Right lobe of liver (tissue), 6 donors: ENCODE measurements at regions not wholly inside any gene's neighbourhood (a gene's known extent, or its start where the extent isn't known, plus 50 kb on each side); places are given as distances from the start of the nearest gene placed in this dataset.
A peak's percentile ranks its signal among the peaks of the same experiment; 100 is the strongest.

Experiments used
- ATAC-seq, 4 donors: fragments of 200-7000 bp; cut with Tn5 transposase; one replicate each; pipeline ENCODE4 v1.9.1; 2020; ENCODE audit warnings: mild to moderate bottlenecking in 4 of 4, moderate library complexity in 4 of 4
- DNase-seq, 3 donors: peaks; one replicate each; pipeline ENCODE4 v3.0.0-alpha.2; 2020
- H3K27ac ChIP-seq, 3 donors: fragments of 200-600 bp; one replicate each; pipeline ENCODE4 v1.8.0; 2022
- H3K27me3 ChIP-seq, 2 donors: fragments of 200-600 bp; one replicate each; pipeline ENCODE4 v1.8.0; 2022
- H3K36me3 ChIP-seq, 4 donors: fragments of 200-600 bp; sonication (generic) in 1 of 4; one replicate each; pipeline versions ENCODE4 v1.5.1 to v1.8.0; 2017 to 2022; ENCODE audit warnings: control low read depth in 1 of 4
- H3K4me1 ChIP-seq, 4 donors: fragments of 200-600 bp; sonication (generic) in 1 of 4; one replicate each; pipeline versions ENCODE4 v1.5.1 to v1.8.0; 2017 to 2022; ENCODE audit warnings: control low read depth in 1 of 4
- H3K4me3 ChIP-seq, 3 donors: fragments of 200-600 bp; one replicate each; pipeline ENCODE4 v1.8.0; 2022
- H3K9me3 ChIP-seq, 4 donors: fragments of 200-600 bp; sonication (generic) in 1 of 4; one replicate each; pipeline versions ENCODE4 v1.5.1 to v1.8.0; 2017 to 2022; ENCODE audit warnings: control low read depth in 1 of 4
- CTCF ChIP-seq, 4 donors: fragments of 200-600 bp in 3 of 4; fragments of 450-650 bp in 1 of 4; IDR thresholded peaks; one replicate each; pipeline versions ENCODE4 v1.5.1 to v1.8.0; 2016 to 2022; ENCODE audit warnings: antibody characterized with exemption in 4 of 4, mild to moderate bottlenecking in 2 of 4
- POLR2A ChIP-seq: fragments of 450-650 bp; IDR thresholded peaks from one replicate; pipeline ENCODE4 v1.6.1; 2017; ENCODE audit warnings: antibody characterized with exemption, mild to moderate bottlenecking
- WGBS: methylation state at CpG from one replicate; pipeline ENCODE4 v1.1.6; 2018; ENCODE audit warnings: low coverage, low lambda C conversion rate; ENCODE audit not compliant: insufficient coverage; ENCODE audit errors: missing lambda C conversion rate; 5-methylcytosine and 5-hydroxymethylcytosine counted together
- intact Hi-C, 2 donors: fragments of 100-400 bp; cut with DNase I; formaldehyde crosslinking; loops; one replicate each; pipeline versions ENCODE4 v1.11.2 to v1.14.1; 2022
- donor health status: DM: no; HTN: yes; CAD: no.
- donor health status: DM: no; HTN: no; CAD: no.
- donor health status: DM: no; HTN: no; CAD: no.
- donor health status: DM: no; HTN: yes; CAD: no.
- donor health status: DM: no; HTN: yes; CAD: no.

- ATAC-seq: no peak
- no peaks in the 10 kb centered on the region for H3K27me3 ChIP-seq
- WGBS: 66% methylated on average over 8 of the region's 8 CpGs
- H3K4me3 ChIP-seq: no peak overlapping the region
- intact Hi-C loops: no loop called here
- no peaks in the 10 kb centered on the region for H3K4me1 ChIP-seq
- no peaks in the 10 kb centered on the region for H3K9me3 ChIP-seq
- no peak overlapping the region for H3K27ac ChIP-seq
- no peaks in the 10 kb centered on the region for H3K36me3 ChIP-seq
- DNase-seq: no peak
- TF ChIP-seq CTCF (IDR thresholded peaks at IDR 0.05) (no peak), POLR2A (no peak)
Observed at GRCh38 chr21:18493422-18493821, 89.8 kb upstream of the TMPRSS15 start.

- H3K27me3 ChIP-seq: no peaks in the 10 kb centered on the region
- H3K36me3 ChIP-seq: no peaks in the 10 kb centered on the region
- no peak overlapping the region for H3K4me3 ChIP-seq
- ATAC-seq: no peak
- WGBS: 37% methylated on average over 1 of the region's 1 CpG
- no peaks in the 10 kb centered on the region for H3K4me1 ChIP-seq
- TF ChIP-seq CTCF (IDR thresholded peaks at IDR 0.05) (no peak), POLR2A (no peak)
- no peak for DNase-seq
- intact Hi-C loops: no loop called here
- no peak overlapping the region for H3K27ac ChIP-seq
- no peaks in the 10 kb centered on the region for H3K9me3 ChIP-seq
Observed at GRCh38 chr21:18495523-18495922, 91.9 kb upstream of the TMPRSS15 start.

GRCh38 chr21:18498431-18498830, 94.8 kb upstream of the TMPRSS15 start:
- Histone ChIP-seq H3K36me3 (no peaks in the 10 kb centered on the region), H3K9me3 (no peaks in the 10 kb centered on the region), H3K4me3 (no peak overlapping the region), H3K27me3 (no peaks in the 10 kb centered on the region), H3K4me1 (no peaks in the 10 kb centered on the region), H3K27ac (no peak overlapping the region)
- no peak for ATAC-seq
- intact Hi-C loops: no loop called here
- WGBS: 21% methylated on average over 1 of the region's 1 CpG
- no peak for TF ChIP-seq POLR2A
- no peak for TF ChIP-seq CTCF (IDR thresholded peaks at IDR 0.05)
- DNase-seq: no peak

DNA sequence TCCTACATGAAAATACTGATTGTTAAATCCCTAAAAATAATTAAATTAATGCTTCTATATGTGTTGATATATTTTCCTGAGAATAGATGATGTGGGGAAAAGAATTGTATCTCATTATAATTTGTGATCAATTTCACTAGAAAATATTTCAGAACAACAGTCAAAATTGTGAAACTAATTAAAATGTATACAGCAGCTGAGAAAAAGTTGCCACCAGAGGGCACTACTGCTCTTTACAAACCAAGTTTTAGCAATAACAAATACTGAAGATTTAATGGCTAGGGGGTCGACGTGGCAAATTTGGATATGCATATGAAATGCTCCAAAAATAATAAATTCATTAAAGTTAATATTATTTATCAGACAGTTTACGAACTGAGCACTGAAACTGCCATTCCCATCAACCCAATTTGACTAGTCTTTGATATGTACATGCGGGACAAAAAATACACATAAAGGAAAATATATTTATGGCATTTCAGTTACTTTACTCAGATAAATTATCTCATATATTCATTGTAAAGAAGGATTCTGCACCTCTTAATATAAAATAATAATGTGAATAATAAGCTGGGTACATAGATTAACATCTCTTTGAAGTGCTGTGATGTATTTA, 96.3 kb upstream of the TMPRSS15 start:
- intact Hi-C loops: no loop called here
- no peaks in the 10 kb centered on the region for H3K27me3 ChIP-seq
- ATAC-seq (no peak), DNase-seq (no peak)
- peak; percentile 45 to 75 (median 73) for TF ChIP-seq CTCF (IDR thresholded peaks at IDR 0.05)
- no peak for TF ChIP-seq POLR2A
- no peak overlapping the region for H3K27ac ChIP-seq
- 29% methylated on average over 4 of the region's 4 CpGs for WGBS
- no peak overlapping the region for H3K4me3 ChIP-seq
- no peaks in the 10 kb centered on the region for H3K36me3 ChIP-seq
- no peaks in the 10 kb centered on the region for H3K4me1 ChIP-seq
- H3K9me3 ChIP-seq: no peaks in the 10 kb centered on the region

DNA sequence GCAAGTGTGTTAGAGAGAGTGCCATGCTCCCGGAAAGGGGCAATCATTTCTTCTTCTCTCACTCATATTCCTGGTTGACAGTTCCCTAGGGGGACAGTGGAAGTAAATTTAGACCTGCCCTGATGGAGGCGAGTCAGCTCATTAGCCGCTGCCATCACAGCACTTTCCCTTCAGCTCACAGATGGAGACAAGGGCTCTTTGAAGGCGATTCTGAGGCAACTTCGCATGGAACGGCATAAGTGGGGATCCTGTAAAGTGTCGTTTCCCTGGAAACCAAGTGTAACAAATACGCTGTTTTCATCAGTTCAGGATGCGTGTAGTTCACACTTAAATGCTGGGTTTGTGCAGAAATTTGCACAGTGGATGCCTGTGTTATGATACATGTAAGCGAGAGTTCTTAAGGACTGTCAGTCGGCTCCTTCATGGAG, 114.5 kb upstream of the TMPRSS15 start:
- ATAC-seq: no peak
- WGBS: 66% methylated on average over 10 of the region's 11 CpGs
- Histone ChIP-seq H3K4me1 (no peaks in the 10 kb centered on the region), H3K36me3 (no peaks in the 10 kb centered on the region), H3K27me3 (no peaks in the 10 kb centered on the region), H3K27ac (no peak overlapping the region), H3K9me3 (no peaks in the 10 kb centered on the region), H3K4me3 (no peak overlapping the region)
- no peak for DNase-seq
- no peak for TF ChIP-seq POLR2A
- TF ChIP-seq CTCF (IDR thresholded peaks at IDR 0.05): no peak
- intact Hi-C loops: no loop called here
